Hematopoietic multipotent progenitor cell treated with erythropoietin and hydrocortisone succinate and interleukin-3 and kit ligand, for 4 days (in vitro differentiated cells): ENCODE measurements at regions not wholly inside any gene's neighbourhood (a gene's known extent, or its start where the extent isn't known, plus 50 kb on each side); places are given as distances from the start of the nearest gene placed in this dataset.

Source experiments
- DNase-seq: peaks from one replicate; pipeline ENCODE4 v3.0.0-alpha.2; 2015

- DNase-seq = peak; percentile 5
These were observed 753.7 kb downstream of the DSC3 start for GRCh38 chr18:30288662-30289414.

- DNase-seq = peak; percentile 64
These were observed 761.6 kb downstream of the DSC3 start for GRCh38 chr18:30280861-30281470.

GRCh38 chr18:30280186-30280585 lies 762.4 kb downstream of the DSC3 start:
- DNase-seq = no peak

- DNase-seq = no peak
These were observed 764.9 kb downstream of the DSC3 start for GRCh38 chr18:30277676-30278075.

- DNase-seq = no peak
These were observed 770.8 kb downstream of the DSC3 start for GRCh38 chr18:30271716-30272115.

GRCh38 chr18:30265190-30265589 lies 777.4 kb downstream of the DSC3 start:
- no peak for DNase-seq

- no peak for DNase-seq
These were observed 788.2 kb downstream of the DSC3 start for GRCh38 chr18:30254331-30254730.

GRCh38 chr18:30248056-30248455 lies 794.5 kb downstream of the DSC3 start:
- no peak for DNase-seq

- no peak for DNase-seq
These were observed 796.6 kb downstream of the DSC3 start for GRCh38 chr18:30245766-30246455.

- peak; percentile 7 for DNase-seq
These were observed 807.8 kb downstream of the DSC3 start for GRCh38 chr18:30234755-30235154.

GRCh38 chr18:30211112-30211511 lies 831.4 kb downstream of the DSC3 start:
- DNase-seq = no peak

- DNase-seq = no peak
These were observed 834.0 kb downstream of the DSC3 start for GRCh38 chr18:30208546-30208945.

- DNase-seq = no peak
These were observed 850.3 kb downstream of the DSC3 start for GRCh38 chr18:30192216-30192615.

- DNase-seq = no peak
These were observed 856.3 kb downstream of the DSC3 start for GRCh38 chr18:30186245-30186644.

GRCh38 chr18:30177056-30177455 lies 865.5 kb downstream of the DSC3 start:
- no peak for DNase-seq

- DNase-seq = no peak
These were observed 866.8 kb downstream of the DSC3 start for GRCh38 chr18:30175621-30176225.

GRCh38 chr18:30175061-30175574 lies 867.4 kb downstream of the DSC3 start:
- no peak for DNase-seq

GRCh38 chr18:30163573-30163972 lies 879.0 kb downstream of the DSC3 start:
- no peak for DNase-seq

GRCh38 chr18:30160124-30160523 lies 882.4 kb downstream of the DSC3 start:
- no peak for DNase-seq

- DNase-seq = no peak
These were observed 891.8 kb downstream of the DSC3 start for GRCh38 chr18:30150586-30151250.

GRCh38 chr18:30149585-30149984 lies 893.0 kb downstream of the DSC3 start:
- no peak for DNase-seq

GRCh38 chr18:30142870-30143269 lies 899.7 kb downstream of the DSC3 start:
- no peak for DNase-seq

- DNase-seq = no peak
These were observed 900.3 kb downstream of the DSC3 start for GRCh38 chr18:30142248-30142647.
